NB4 (cell line): ENCODE measurements at regions not wholly inside any gene's neighbourhood (a gene's known extent, or its start where the extent isn't known, plus 50 kb on each side); places are given as distances from the start of the nearest gene placed in this dataset.

Source experiments
- POLR2A ChIP-seq: IDR thresholded peaks from 2 replicates; pipeline ENCODE4 v1.6.1; 2011; ENCODE audit warnings: mild to moderate bottlenecking; ENCODE audit not compliant: insufficient read length; ENCODE audit errors: extremely low read depth
- TF ChIP-seq, protein P1 (sequence below): IDR thresholded peaks from one replicate; pipeline ENCODE4 v1.5.1; 2012; ENCODE audit warnings: low read depth, low read length

DNA sequence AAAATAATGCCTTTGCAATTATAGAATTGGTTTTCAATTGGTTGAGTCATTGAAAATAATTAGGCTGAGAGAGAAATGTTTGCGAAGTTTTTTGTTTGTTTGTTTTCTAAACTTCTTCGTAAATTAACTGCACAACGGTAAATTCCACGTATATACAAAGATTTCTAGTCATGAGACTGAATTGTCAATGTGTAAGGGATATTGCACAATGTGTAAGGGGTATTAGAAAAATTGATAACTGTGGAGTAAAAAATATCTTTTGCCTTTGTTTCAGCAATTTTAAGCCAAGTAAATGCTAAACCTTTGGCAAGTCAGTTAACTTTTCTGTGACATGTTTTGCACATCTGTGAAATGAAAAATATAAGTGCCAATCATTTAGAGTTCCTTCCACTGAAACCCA is 606.0 kb downstream of the TMEM182 start:
- TF ChIP-seq, protein P1, sequence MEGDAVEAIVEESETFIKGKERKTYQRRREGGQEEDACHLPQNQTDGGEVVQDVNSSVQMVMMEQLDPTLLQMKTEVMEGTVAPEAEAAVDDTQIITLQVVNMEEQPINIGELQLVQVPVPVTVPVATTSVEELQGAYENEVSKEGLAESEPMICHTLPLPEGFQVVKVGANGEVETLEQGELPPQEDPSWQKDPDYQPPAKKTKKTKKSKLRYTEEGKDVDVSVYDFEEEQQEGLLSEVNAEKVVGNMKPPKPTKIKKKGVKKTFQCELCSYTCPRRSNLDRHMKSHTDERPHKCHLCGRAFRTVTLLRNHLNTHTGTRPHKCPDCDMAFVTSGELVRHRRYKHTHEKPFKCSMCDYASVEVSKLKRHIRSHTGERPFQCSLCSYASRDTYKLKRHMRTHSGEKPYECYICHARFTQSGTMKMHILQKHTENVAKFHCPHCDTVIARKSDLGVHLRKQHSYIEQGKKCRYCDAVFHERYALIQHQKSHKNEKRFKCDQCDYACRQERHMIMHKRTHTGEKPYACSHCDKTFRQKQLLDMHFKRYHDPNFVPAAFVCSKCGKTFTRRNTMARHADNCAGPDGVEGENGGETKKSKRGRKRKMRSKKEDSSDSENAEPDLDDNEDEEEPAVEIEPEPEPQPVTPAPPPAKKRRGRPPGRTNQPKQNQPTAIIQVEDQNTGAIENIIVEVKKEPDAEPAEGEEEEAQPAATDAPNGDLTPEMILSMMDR: no peak
- TF ChIP-seq POLR2A: no peak
